ENCODE measurements at regions not wholly inside any gene's neighbourhood (a gene's known extent, or its start where the extent isn't known, plus 50 kb on each side); places are given as distances from the start of the nearest gene placed in this dataset.

DNA sequence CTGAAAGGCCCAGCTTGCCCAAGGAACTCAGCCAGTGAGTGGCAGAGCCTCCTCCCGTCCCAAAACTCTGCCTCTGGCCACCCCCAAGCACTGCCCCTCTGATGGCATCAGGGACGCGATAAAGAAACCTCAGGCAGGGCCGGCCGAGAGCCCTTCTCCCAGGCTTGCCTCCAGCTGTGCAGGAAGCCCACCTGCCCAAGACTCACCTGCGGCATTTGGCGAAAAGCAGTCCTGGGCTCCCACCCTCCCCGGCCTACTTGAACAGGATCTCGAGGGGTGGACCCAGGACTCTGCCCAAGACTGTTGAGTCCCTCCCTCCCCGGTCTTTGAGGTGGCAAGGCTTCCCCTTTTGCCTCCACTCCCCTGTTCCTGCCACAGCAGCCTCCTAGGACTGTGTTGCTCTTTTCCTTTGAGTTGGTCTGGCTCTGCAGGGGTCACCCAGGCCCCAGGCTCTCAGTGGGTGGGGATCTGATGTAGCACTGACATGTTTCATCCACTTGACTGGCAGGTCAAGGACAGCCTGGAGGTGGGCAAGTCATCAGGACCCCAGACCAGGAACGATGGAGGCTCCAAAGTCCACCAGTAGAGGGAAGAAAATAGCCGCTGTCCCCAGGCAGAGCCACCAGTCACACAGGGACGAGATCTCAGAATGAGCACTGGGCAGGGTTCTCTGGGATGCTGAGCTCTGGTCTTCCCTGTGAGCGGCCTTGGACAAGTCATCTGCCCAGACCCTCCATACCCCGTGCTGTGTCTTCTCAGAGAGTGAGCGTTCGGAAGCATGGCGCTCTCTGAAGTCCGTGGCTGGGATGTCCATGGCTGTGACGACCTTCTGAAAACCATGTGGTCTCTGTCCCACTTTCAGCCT is 111.0 kb upstream of the TNRC6C start:
- no peak for FAIRE-seq

DNA sequence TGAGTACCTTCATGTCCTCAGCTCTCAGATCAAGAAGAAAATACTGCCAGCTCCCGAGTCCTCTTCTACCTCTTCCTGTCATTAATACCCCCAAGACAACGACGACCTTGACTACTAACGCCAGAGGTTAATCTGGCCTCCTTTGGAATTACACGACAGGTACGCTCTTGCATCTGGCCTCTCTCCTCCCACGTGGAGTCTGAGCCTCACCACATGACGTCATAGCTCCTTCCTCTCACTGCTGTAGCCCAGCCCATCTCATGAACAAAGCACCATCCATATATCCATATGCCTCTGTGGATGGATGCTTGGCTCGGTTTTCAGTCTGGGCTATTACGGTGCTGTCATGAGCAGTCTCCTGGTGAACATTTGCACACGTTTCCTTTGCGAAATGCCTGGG is 110.2 kb upstream of the TNRC6C start:
- FAIRE-seq = no peak

- FAIRE-seq = no peak
Observed at GRCh38 chr17:77849239-77849638, 109.3 kb upstream of the TNRC6C start.

GRCh38 chr17:77851921-77852320 is 106.6 kb upstream of the TNRC6C start:
- FAIRE-seq = no peak

GRCh38 chr17:77852731-77853130 is 105.8 kb upstream of the TNRC6C start:
- FAIRE-seq = no peak

- no peak for FAIRE-seq
Observed at GRCh38 chr17:77853191-77853977, 105.1 kb upstream of the TNRC6C start.

DNA sequence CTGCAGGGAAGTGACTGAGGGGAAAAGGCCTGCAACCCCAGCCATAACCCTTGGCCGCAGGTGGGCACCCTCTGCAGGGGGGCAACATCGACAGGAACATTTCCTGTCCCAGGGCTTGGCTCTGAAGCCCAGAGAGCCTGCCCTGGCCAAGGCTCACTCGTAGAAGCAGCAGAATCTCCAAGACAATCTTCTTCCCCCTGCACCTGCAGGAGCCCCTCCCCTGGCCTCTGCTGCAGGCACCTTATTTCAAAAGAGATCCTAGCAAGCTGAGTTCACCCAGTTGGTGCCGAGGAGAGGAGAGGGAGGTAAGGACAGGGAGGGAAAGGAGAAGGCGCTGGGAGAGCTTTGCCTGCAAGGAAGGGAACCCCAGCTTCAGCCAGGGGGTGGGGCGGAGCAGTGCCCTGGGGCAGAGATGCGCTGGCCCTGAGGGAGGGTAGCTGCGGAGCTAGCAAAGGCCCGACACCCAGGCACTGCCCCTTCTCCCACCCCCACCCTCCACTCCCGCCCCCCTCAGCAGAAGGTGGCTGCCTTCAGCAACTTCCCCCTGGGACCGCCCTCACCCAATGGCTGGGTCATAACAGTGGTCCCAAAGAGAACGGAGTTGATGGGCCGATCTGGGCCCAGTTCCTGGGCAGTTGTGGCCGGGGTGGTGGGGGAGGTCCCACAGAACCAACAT is 104.3 kb upstream of the TNRC6C start:
- no peak for FAIRE-seq

GRCh38 chr17:77854759-77855745 is 103.5 kb upstream of the TNRC6C start:
- no peak for FAIRE-seq

GRCh38 chr17:77856551-77857305 is 101.8 kb upstream of the TNRC6C start:
- FAIRE-seq = no peak

GRCh38 chr17:77857306-77857555 is 101.3 kb upstream of the TNRC6C start:
- FAIRE-seq = no peak

DNA sequence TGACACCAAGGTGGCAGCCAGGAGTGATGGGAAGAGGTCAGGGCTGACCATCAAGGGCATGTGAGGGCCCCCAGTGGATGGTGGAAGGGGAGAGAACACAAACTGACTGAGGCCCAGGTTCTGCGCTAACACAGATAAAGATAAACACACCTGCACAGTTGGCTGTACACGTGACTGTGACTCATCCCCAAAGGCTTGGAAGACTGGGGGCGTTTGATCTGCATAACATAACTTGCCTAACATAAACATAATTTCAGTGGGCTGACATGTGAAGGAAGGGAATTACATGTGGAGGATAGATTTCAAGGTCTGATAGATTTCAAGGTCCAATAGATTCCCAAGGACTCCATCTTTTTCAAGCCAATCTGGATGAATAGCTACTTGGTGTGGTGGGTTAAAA is 100.9 kb upstream of the TNRC6C start:
- FAIRE-seq = no peak

DNA sequence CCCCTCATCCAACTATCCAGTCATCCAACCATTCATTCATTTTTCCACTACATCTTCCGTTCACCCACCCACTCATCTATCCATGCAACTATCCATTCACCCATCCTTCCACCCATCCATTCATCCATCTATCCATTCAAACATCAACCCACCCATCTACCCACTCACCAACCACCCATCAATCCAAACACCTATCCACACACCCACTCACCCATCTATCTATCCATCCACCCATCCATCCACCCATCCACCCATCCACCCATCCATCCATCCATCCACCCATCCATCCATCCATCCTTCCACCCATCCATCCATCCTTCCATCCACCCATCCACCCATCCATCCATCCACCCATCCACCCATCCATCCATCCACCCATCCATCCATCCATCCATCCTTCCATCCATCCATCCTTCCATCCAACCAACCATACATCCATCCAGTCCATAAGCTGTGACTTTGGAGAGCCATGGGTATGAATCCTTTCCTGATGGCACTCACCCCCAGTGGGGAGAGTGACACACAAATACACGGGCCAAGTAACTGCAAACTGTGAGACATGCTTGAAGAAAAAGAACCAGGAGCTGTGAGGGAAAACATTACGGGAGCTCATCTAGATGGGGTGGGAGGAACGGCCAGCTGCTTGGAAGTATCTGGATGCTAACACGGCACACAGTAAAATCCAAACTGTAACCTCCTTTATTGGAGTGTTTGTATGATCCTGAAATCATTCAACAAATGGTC is 100.0 kb upstream of the TNRC6C start:
- no peak for FAIRE-seq

GRCh38 chr17:77859035-77859810 is 99.3 kb upstream of the TNRC6C start:
- FAIRE-seq = no peak

GRCh38 chr17:77861133-77861695 is 97.3 kb upstream of the TNRC6C start:
- no peak for FAIRE-seq

DNA sequence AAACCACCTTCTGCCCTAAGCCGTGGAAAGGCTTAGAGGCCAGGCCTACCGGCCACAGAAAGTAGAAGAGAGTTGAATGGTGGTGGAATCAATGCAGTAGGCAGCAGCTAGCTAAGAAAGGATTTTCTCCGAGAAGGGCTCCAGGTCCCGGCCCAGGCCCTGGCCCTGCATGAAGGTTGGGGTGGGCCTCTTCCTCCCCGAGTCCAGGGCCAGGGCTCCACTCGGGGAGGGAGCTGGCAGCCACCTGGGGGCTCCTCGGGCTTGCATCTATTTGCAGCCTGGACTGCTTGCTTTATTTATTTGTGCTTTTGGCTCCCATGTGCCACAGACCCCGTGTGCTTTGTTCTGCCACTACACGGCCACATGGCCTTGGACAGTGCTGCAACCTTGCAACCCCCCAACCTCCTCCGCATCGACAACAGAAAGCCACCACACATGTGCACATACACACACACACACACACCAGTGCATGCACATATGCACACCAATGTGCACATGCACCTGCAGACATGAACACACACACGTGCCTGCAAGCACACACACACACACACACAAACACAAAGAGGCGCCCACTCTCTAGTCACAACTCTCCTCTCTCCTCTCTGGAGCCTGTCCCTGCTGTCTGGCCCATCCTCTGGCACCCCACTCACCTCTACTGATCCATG is 96.4 kb upstream of the TNRC6C start:
- no peak for FAIRE-seq

- FAIRE-seq = no peak
Observed at GRCh38 chr17:77862890-77863813, 95.4 kb upstream of the TNRC6C start.

GRCh38 chr17:77863814-77864161 is 94.7 kb upstream of the TNRC6C start:
- FAIRE-seq = no peak

Data from endometrium (tissue), 2 donors.